GM19023 (cell line): ENCODE measurements at regions not wholly inside any gene's neighbourhood (a gene's known extent, or its start where the extent isn't known, plus 50 kb on each side); places are given as distances from the start of the nearest gene placed in this dataset.
"Not testable (repeated sequence)": the region's sequence is repeated elsewhere in the genome, so short reads cannot be mapped to it uniquely, and the experiment has no call there.

ENCODE experiments used
- ATAC-seq: cut with Tn5 transposase; IDR thresholded peaks from one replicate; pipeline ENCODE4 v1.9.1; 2021; ENCODE audit warnings: mild to moderate bottlenecking, moderate library complexity; ENCODE audit not compliant: unreplicated experiment

DNA sequence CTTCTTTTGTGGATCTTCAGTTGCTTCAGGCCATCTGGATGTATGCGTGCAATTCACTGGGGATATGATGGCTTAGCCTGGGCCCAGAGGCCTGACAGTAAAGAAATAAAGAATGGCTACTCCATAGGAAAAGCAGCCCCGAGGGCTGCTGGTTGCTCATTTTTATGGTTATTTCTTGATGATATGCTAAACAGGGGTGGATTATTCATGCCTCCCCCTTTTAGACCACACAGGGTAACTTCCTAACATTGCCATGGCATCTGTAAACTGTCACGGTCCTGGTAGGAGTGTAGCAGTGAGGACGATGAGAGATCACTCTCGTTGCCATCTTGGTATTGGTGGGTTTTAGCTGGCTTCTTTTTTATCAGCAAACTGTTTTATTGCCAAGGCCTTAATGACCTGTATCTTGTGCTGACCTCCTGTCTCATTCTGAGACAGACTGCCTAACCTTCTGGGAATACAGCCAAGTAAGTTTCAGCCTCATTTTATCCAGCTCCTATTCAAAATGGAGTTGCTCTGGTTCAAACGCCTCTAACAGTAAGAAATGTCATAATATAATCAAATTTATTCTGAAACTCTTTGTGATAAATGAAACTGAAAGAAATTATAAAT is 60.5 kb downstream of the DSEL start:
- no peak for ATAC-seq

DNA sequence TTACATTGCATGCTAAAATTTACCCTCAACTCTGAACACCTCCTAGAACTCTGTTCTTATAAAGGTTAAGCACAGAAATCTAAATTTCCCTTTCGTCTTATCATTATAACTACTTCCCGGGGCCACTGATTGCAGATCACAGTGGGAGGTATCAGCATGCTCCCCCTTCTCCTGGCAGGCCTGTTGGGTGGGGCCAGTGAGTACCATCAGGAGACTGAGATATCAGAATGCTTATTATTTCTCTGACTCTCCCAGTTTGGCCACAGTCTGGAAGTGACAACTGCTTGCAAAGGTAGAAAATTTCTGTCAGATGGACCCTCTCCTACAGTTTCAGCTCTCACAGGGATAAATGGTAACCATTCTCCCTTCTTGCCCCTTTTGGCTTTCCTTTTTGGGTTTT is 62.6 kb downstream of the DSEL start:
- ATAC-seq: no peak

DNA sequence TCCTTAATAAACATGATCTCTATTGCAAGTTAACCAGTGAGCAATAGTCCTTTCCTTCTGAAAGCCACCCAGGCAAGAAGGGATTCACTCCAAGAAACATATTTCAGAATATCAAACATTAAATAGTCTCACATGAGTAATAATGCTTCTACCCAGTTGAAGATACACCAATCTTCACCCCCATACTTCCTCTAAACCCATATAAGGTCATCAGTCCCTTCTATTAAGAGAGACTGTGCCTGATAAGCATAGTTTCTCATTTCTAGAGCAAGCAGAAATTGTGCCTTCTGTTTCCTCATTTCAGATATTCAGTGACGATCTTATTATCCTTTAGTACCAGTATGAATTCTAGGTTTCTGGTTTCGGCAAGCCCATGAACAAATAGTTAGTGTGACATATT is 64.6 kb downstream of the DSEL start:
- ATAC-seq: no peak

DNA sequence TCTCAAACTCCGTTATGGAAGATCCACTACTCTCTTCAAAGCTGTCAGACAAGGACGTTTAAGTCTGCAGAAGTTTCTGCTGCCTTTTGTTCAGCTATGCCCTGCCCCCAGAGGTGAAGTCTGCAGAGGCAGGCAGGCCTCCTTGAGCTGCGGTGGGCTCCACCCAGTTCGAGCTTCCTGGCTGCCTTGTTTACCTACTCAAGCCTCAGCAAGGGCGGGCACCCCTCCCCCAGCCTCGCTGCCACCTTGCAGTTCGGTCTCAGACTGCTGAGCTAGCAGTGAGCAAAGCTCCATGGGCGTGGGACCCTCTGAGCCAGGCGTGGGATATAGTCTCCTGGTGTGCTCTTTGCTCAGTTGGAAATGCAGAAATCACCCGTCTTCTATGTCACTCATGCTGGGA is 65.4 kb downstream of the DSEL start:
- not testable (repeated sequence) for ATAC-seq

DNA sequence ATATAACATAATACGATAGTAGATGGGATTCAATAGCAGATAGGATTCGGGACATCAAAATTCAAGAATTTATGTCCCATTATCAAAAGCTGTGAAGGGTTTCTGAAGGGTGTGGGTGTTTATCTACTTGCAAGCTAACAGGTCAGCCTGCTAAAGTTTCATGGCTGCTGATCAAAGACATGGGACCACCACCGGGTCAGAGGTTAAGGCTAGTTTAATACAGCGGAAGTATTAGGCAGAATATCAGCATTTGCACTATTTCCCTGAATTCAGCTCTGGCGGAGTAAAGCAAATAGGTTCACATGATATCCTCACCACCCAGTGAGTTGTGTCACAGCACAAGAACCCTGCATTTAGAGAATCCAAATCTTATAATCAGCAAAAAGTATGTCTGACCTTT is 82.5 kb downstream of the DSEL start:
- no peak for ATAC-seq

DNA sequence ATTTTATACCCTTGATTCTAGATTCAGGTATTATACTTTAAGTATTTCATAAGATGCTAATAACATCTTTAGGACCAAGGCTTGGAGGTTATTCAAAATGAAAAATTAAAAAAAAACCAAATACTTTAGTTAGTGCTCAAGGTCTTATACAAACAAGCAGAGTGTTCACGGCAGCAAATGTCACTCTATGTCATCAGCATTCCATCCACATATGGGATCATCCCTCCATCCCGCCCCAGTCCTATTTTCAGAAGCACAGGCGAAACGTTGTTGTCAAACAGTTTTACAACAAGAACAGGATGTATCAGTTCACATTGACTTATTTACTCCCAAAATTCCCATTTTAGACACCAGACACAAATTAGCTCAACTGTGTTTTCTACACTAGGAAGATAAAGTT is 83.7 kb downstream of the DSEL start:
- ATAC-seq: no peak

DNA sequence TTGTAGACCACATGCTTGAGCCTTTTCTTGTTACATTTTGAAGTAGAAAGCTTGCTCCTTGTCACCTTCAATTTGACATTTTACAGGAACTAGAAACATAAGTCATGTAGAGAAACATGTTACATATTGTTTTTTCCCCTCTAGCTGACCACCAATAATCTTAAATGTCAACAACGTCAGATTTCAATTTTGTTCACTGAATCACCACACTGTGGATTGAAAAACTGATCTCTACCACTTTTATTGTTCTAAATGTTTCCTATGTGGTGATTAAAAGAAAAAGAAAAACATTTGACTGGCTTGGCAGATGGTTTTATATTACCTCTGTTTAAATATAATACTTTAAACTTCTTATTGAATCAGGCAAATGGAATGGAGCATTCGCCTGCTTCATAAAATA is 87.7 kb downstream of the DSEL start:
- ATAC-seq: no peak

DNA sequence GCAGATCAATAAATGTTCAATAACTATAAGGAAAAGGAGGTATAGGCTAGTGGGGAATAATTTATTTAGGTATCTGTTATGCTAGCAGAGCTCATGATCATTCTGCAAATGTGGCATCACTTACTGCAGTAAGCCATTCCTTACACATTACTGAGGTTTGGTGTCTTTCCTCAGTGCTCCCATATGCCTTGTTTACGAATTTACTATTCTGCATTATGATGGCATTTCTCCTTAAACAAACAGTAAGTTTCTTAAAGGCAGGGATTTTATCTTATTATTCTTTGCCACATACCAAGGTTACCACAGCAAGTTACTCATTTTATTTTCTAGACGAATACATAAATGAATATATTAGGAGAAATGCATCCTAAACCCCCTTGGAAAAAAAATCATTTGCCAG is 88.4 kb downstream of the DSEL start:
- ATAC-seq: no peak

DNA sequence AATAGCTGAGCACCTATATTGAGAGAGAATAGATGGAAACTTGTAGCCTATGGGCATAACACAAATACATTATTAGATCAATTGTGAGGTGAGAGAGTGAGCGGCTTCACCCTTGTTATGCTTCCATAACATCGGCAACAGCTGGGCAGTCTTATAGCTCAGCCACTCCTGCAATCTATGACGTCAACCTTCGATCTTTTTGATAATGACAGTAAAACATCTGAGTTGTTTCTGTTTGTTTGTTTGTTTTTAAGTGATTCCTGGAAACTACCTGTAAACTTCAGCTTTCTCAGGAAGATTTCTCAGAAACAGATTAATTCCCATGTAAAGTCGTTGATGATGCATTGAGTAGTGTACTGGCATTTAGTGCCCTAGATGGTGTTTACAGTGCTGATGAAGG is 90.0 kb downstream of the DSEL start:
- ATAC-seq: no peak

DNA sequence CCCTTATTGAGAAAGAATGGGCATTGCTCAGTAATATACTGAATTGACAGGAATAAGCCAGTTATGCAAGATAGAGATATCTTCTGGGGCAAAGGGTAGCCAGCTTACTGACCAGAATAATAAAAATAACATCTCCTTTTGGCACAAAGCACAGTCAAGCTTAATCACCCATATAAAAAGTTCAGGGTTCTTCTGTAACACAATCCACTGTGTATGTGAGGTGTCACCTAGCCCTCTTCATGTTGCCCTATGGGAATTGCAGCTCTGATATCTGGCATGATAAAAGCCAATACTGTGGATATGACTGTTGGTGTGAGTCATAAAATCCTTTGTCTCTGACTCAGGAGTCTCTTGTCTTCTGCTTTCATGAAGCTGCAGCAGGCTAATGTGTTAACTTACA is 90.8 kb downstream of the DSEL start:
- ATAC-seq: no peak

DNA sequence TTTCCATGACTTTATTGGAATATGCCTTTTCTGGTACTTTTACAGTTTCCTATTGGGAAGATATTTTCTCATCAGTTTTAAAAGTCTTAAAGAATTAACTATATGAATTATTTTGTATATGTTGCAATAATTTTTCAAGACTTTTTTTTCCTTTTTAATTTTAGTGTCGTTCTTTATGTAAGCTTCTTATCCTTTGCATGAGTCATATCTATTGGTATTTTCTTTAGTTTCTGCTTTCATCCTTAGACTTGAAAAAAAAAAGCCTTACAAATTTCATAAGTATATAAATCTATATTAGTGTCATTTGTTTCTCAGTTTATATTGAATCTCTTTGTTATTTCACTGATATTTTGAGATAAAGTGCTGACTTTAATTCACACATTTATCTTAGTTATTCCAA is 94.9 kb downstream of the DSEL start:
- ATAC-seq: no peak

DNA sequence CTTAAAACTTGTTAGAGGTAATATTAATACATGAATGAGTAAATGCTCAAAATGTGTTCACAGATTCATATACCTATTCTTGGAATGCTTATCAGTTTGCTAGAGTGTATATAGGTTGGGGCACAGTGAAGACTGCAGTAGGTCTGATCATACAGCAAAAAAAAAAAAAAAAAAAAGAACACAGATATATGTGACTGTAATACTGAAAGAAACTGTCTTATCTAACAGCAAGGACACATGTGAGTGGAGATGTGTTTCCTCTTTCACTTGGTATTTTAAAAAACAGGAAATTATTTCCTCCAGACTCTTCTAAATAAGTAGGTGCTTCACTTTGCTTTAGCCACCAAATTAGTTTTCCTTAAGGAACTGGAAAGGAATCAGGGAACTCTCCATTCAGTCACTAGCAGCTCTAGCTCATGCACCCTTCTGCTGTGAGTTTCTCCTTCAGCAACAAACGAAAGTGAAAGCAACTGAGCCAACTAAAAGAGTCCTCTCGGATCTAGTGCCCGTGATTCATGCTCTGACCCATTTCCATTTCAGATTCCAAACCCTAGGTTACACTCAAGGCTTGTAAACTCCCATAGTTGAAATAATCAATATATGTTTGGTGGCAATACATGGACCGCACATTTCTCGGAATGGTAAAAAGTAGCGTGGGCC is 98.5 kb downstream of the DSEL start:
- peak; percentile 91 for ATAC-seq

DNA sequence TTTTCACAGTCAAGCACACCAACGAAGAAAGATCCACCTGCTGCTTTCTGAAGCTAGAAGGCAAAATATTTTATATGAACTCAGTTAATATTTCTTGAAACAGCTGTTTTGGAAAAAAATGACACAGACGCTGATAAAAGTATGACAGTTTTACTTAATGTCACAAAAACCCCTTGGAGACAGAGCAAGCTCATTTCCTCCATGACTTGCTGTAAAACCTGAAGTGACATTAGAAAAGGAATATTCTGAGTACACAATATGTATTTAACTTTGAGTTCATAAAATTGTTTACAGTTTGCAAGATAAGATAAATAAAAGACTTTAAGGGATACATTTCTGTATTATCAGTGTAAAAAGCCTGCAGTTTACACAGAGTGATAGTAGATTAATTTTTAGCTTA is 105.4 kb downstream of the DSEL start:
- no peak for ATAC-seq

DNA sequence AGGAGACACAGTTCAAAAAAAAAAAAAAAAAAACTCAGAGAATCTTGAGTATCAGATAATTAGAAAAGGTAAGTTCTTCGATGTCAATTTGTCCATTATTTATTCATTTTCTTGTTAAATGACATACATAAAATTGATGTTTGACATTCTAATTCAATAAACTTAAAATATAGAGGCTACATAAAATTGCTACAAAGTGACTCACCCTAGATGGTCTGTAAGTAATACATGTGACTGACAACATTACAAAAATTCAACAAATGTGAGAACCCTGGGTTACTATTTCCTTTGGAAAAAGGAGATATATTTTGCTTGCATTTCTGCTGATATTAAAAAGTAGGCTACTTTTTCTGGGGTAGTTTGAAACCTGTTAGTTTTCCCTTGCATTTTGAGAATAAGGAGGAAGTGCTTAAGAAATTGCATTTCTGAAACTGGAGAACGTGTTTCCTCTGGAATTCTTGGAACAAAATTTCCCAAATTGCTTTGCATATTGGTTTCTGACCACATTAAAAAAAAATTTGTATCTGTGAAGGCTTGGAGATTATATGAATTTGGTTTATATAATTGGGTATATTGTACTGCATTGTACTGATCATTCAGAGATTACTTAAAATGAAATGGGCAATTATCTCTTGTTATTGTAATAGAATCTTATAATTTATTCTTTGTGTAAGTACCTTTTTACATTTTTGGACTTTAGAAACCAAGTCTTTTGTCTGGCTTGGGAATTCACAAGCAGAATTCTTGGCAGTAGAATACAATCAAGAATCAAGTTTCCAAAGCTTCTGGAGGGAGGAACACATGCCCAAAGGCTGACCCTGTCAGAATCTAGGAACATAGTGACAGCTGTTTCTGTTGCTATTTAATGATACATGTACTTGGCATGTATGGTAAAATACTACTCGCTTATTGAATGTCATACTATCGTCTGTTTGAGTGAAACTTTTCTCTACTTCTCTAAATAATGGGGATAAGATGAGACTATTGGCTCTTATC is 106.1 kb downstream of the DSEL start:
- no peak for ATAC-seq

DNA sequence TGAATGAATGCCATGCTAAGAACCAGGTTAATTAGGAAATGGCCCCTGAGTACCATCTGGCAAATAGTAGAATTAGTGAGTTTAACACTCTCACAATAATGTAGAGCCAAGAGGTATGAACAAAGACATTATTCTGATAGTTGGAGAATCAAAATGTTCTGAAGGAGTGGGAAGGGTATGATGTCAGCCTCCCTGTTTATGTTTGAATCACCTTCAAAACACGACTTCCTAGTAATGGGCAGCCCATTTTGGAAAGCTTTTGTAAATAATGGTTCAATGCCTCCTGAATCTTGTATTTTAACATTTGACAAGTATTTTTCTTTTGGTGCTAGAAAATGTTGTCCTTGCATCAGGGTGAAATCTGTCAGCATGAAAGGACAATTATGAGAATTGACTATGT is 108.3 kb downstream of the DSEL start:
- no peak for ATAC-seq

DNA sequence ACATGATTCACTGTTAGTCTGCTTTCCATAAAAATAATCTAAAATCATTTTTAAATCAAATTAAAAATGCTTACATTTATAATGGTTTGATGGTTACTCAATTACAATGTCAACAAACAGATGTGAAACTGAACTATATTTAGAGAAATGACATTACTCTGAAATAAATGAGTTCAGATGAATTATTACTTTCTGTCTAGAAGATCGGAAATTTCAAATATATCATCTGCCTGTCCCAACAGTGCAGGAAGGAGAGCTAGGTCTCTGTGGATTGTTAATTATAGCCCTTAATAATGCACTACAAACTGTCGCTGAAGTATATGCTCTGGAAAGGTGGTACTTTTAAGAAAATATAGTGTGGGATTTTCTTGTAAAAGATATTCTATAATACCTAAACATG is 109.8 kb downstream of the DSEL start:
- ATAC-seq: no peak

DNA sequence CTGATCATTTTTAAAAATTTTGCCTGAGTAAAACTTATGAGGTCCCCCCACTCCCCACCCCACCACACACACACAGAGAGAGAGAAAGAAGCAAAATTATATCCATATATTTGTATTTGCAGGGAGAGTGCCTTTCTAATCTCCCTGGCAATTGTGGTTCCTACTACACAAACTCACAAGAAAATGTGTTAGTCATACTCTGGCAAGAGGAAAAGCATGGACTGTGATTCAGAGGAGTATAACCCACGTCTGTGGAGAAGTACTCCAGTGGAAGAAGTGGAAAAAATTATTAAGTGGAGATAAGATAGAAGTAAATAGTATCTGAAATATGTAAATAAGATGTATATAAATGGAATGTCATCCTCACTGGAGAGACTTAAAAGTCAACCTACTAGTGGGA is 114.0 kb downstream of the DSEL start:
- ATAC-seq: no peak

DNA sequence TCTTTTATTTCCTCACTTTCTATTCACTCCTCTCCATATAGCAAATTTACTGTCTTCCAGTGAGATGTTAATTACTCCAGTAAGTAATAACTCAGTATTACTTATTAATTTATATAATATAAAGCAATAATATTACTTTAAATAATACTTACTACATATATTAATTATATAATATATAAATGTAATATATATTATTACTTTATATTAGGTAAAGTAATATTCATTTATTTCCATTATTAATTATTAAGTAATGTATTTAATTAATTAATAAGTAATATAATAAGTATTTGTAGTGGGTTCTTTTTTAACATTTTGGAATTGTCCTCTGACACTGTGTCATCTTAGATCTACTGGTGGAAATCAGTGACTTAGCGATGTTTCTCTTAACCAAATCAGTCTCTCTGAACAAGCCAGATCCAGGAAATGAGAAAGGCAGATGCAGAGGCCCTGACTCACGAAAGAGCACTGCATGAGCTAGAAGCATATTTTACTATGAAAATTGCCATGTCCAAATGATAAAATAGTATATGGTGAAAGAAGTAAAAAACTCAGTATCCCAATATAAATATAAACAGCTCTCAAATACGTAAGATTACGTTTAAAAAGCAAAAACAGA is 115.9 kb downstream of the DSEL start:
- no peak for ATAC-seq

DNA sequence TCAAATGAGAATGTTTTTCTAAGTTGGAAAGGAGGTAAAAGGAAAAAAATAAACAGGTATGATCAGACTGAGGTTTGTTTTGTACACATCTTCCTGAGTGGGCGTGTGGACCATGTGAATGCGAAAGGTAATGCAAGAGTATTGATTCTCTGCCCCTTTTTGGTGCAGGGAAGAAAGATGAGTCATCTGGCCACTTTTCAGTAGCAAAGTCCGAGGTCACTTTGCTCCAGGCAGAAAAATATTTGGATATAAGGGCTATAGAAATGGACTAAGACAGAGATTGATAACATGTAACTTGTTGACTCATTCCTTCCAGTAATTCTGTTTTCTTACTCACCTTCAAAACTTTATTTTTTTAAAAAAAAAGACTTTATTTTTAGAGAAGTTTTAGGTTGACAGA is 130.5 kb downstream of the DSEL start:
- ATAC-seq: no peak

DNA sequence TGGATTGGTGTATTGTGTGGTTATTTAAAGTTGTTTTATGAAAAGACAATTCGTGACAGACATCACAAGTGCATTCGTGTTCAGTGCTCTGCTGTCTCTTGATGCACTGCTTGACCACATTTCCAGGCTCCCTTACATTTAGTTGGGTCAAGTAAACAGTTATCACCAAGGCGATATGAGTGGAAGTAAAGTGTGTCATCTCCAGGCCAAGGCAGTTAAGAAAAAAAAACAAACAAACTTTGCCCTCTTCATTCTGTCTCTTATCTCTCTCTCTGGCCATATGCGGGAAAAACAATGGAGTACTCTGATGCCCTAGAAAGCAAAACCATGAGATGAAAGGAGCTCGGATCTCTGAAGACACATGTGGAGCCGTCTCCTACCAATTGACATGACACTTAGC is 131.1 kb downstream of the DSEL start:
- no peak for ATAC-seq

DNA sequence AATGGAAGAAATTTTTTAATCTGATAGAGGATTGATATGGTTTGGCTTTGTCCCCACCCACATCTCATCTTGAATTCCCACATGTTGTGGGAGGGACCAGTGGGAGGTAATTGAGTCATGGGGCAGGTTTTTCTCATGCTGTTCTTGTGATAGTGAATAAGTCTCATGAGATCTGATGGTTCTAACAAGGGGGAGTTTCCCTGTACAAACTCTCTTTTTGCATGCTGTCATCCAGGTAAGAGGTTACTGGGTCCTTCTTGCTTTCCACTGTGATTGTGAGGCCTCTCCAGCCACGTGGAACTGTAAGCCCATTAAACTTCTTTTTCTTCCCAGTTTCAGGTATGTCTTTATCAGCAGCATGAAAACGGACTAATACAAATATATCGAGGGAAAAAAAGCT is 132.5 kb downstream of the DSEL start:
- not testable (repeated sequence) for ATAC-seq
